HepG2 (cell line): ENCODE measurements at regions not wholly inside any gene's neighbourhood (a gene's known extent, or its start where the extent isn't known, plus 50 kb on each side); places are given as distances from the start of the nearest gene placed in this dataset.

Source experiments
- CBX2 ChIP-seq, 2 experiments: fragments of 200-600 bp in 1 of 2; sonication (generic); formaldehyde crosslinking in 1 of 2; IDR thresholded peaks; 2 replicates each; pipeline versions ENCODE4 v1.7.0 to v1.8.1; 2018 to 2022; ENCODE audit warnings: low read depth in 2 of 2, low read length in 1 of 2, mild to moderate bottlenecking in 1 of 2, missing genetic modification reagents in 1 of 2
- DNMT1 ChIP-seq: sonication (generic); formaldehyde crosslinking; IDR thresholded peaks from 2 replicates; pipeline ENCODE4 v1.5.1; 2020; ENCODE audit warnings: mild to moderate bottlenecking, missing genetic modification reagents
- DR1 ChIP-seq: sonication (generic); formaldehyde crosslinking; IDR thresholded peaks from 2 replicates; pipeline ENCODE4 v1.8.0; 2021; ENCODE audit warnings: mild to moderate bottlenecking, missing genetic modification reagents, inconsistent platforms
- HNRNPLL ChIP-seq: fragments of 200-400 bp; formaldehyde crosslinking; IDR thresholded peaks from 2 replicates; pipeline ENCODE4 v1.6.1; 2017; ENCODE audit warnings: mild to moderate bottlenecking, low read depth, low read length; ENCODE audit not compliant: poor library complexity, severe bottlenecking
- MATR3 ChIP-seq: sonication (generic); formaldehyde crosslinking; IDR thresholded peaks from 2 replicates; pipeline ENCODE4 v1.4.0; 2020; ENCODE audit warnings: missing genetic modification reagents
- MIXL1 ChIP-seq: IDR thresholded peaks from 2 replicates; pipeline ENCODE4 v1.6.1; 2016
- NR2F2 ChIP-seq: IDR thresholded peaks from 2 replicates; pipeline ENCODE4 v1.6.1; 2012; ENCODE audit warnings: low read depth, inconsistent platforms, borderline replicate concordance
- PHF8 ChIP-seq: sonication (generic); formaldehyde crosslinking; IDR thresholded peaks from 2 replicates; pipeline ENCODE4 v1.5.0; 2020; ENCODE audit warnings: missing genetic modification reagents
- PITX1 ChIP-seq: sonication (generic); formaldehyde crosslinking; IDR thresholded peaks from 2 replicates; pipeline ENCODE4 v1.5.1; 2020; ENCODE audit warnings: mild to moderate bottlenecking, missing genetic modification reagents
- SETDB1 ChIP-seq: sonication (generic); formaldehyde crosslinking; IDR thresholded peaks from 2 replicates; pipeline ENCODE4 v1.5.1; 2020; ENCODE audit warnings: missing genetic modification reagents, mild to moderate bottlenecking, borderline replicate concordance
- SOX13 ChIP-seq, 3 experiments: fragments of 450-650 bp in 1 of 3; sonication (generic) in 1 of 3; formaldehyde crosslinking in 1 of 3; IDR thresholded peaks in 2 of 3; conservative IDR thresholded peaks in 1 of 3; 2 replicates each; pipeline versions ENCODE4 v1.5.0 to v1.6.1; 2016 to 2020; ENCODE audit warnings: antibody characterized with exemption in 1 of 3, mild to moderate bottlenecking in 1 of 3, missing compliant biosample characterization in 1 of 3, missing genetic modification reagents in 1 of 3, moderate library complexity in 1 of 3
- SP2 ChIP-seq: sonication (generic); formaldehyde crosslinking; IDR thresholded peaks from 2 replicates; pipeline ENCODE4 v1.5.1; 2020; ENCODE audit warnings: mild to moderate bottlenecking, missing genetic modification reagents
- SPEN ChIP-seq: sonication (generic); formaldehyde crosslinking; IDR thresholded peaks from 2 replicates; pipeline ENCODE4 v1.5.1; 2020; ENCODE audit warnings: low read depth, mild to moderate bottlenecking, missing genetic modification reagents
- THAP7 ChIP-seq: sonication (generic); formaldehyde crosslinking; IDR thresholded peaks from 2 replicates; pipeline ENCODE4 v1.8.1; 2023; ENCODE audit warnings: mild to moderate bottlenecking, missing genetic modification reagents
- ZBED4 ChIP-seq: sonication (generic); formaldehyde crosslinking; IDR thresholded peaks from 2 replicates; pipeline ENCODE4 v1.4.0; 2020; ENCODE audit warnings: missing genetic modification reagents, borderline replicate concordance
- ZIK1 ChIP-seq: sonication (generic); formaldehyde crosslinking; IDR thresholded peaks from 2 replicates; pipeline ENCODE4 v1.5.0; 2020; ENCODE audit warnings: mild to moderate bottlenecking, low read depth, missing genetic modification reagents, borderline replicate concordance
- ZNF335 ChIP-seq: sonication (generic); formaldehyde crosslinking; IDR thresholded peaks from 2 replicates; pipeline ENCODE4 v1.4.0; 2020; ENCODE audit warnings: missing genetic modification reagents
- ZNF383 ChIP-seq: sonication (generic); formaldehyde crosslinking; IDR thresholded peaks from 2 replicates; pipeline ENCODE4 v1.4.0; 2020; ENCODE audit warnings: missing genetic modification reagents, mild to moderate bottlenecking, borderline replicate concordance
- ZNF800 ChIP-seq: sonication (generic); formaldehyde crosslinking; IDR thresholded peaks from 2 replicates; pipeline ENCODE4 v1.4.0; 2020; ENCODE audit warnings: missing genetic modification reagents
- TF ChIP-seq, protein P1 (sequence below): sonication (generic); formaldehyde crosslinking; IDR thresholded peaks from 2 replicates; pipeline ENCODE4 v1.8.0; 2023; ENCODE audit warnings: mild to moderate bottlenecking, missing genetic modification reagents
- TF ChIP-seq, protein P2 (sequence below): sonication (generic); formaldehyde crosslinking; IDR thresholded peaks from 2 replicates; pipeline ENCODE4 v1.8.1; 2023; ENCODE audit warnings: missing genetic modification reagents, mild to moderate bottlenecking, borderline replicate concordance

- TF ChIP-seq ZBED4, result no peak
- no peak for TF ChIP-seq SOX13 (IDR thresholded peaks at IDR 0.05)
- peak in 1 of 2 experiments; percentile 77; a peak in 2 of 4 replicates for TF ChIP-seq SOX13 (CRISPR knock-in tag; conservative IDR thresholded peaks at IDR 0.05 in 1 of 2, IDR thresholded peaks at IDR 0.05 in 1 of 2)
- no peak for TF ChIP-seq SP2 (CRISPR knock-in tag)
- TF ChIP-seq NR2F2, result peak; percentile 38; the same call in 1 of the 2 replicates
- no peak for TF ChIP-seq ZNF800 (CRISPR knock-in tag)
- no peak for TF ChIP-seq ZNF383 (CRISPR knock-in tag)
- TF ChIP-seq, protein P1, sequence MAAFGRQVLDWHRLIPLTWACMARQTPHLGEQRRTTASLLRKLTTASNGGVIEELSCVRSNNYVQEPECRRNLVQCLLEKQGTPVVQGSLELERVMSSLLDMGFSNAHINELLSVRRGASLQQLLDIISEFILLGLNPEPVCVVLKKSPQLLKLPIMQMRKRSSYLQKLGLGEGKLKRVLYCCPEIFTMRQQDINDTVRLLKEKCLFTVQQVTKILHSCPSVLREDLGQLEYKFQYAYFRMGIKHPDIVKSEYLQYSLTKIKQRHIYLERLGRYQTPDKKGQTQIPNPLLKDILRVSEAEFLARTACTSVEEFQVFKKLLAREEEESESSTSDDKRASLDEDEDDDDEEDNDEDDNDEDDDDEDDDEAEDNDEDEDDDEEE, result no peak
- TF ChIP-seq ZNF335 (CRISPR knock-in tag), result no peak
- TF ChIP-seq HNRNPLL, result no peak
- TF ChIP-seq SETDB1 (CRISPR knock-in tag), result no peak
- peak; percentile 58; the same call in 1 of the 2 replicates for TF ChIP-seq MIXL1 (CRISPR knock-in tag)
- TF ChIP-seq ZIK1 (CRISPR knock-in tag), result no peak
- TF ChIP-seq CBX2 (IDR thresholded peaks at IDR 0.05; ENCODE audit: low read depth, low read length), result no peak
- no peak for TF ChIP-seq CBX2 (CRISPR knock-in tag; IDR thresholded peaks at IDR 0.05; ENCODE audit: low read depth)
- TF ChIP-seq DR1 (CRISPR knock-in tag), result no peak
- no peak for TF ChIP-seq DNMT1 (CRISPR knock-in tag)
- TF ChIP-seq THAP7 (CRISPR knock-in tag), result no peak
- no peak for TF ChIP-seq MATR3 (CRISPR knock-in tag)
- TF ChIP-seq PITX1 (CRISPR knock-in tag), result no peak
- TF ChIP-seq, protein P2, sequence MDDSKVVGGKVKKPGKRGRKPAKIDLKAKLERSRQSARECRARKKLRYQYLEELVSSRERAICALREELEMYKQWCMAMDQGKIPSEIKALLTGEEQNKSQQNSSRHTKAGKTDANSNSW (CRISPR knock-in tag), result no peak
- no peak for TF ChIP-seq SPEN (CRISPR knock-in tag)
- TF ChIP-seq PHF8 (CRISPR knock-in tag), result no peak
Observed at GRCh38 chr9:106400950-106401349, 462.0 kb upstream of the ZNF462 start (continued).
